ENCODE measurements at regions not wholly inside any gene's neighbourhood (a gene's known extent, or its start where the extent isn't known, plus 50 kb on each side); places are given as distances from the start of the nearest gene placed in this dataset.
A peak's percentile ranks its signal among the peaks of the same experiment; 100 is the strongest.

DNA sequence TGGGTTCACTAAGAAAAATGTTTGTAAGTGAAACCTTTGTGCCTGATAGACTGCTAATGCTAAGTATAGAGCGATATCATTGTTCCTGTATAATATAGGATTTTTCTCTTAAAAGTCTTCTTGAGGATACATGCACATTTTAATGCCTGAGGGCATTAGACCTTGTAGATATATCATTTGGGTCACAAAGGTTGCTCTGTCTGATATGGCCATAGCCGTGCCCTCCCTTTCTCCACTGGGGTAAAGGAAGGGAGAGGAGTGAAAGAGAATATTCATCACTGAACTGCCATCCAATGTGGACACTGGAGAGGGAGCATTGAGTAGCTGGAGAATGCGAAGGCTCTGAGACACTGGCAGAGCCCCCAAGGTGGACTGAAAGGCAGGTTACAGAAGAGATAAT lies 442.2 kb upstream of the SPTLC3 start:
- no peak for FAIRE-seq
- 86 to 89% methylated on average over 3 of the region's 3 CpGs for WGBS, 2 donors
- Histone ChIP-seq H3K27ac (no peak overlapping the region), H3K4me1 (no peaks in the 10 kb centered on the region), H3K36me3 (no peaks in the 10 kb centered on the region), H3K27me3 (no peaks in the 10 kb centered on the region), H3K9me3 (no peaks in the 10 kb centered on the region), H3K4me3 (no peak overlapping the region)
- intact Hi-C loops (cut with DNase I): no loop called here
- no peak for DNase-seq
- no peak for ATAC-seq
- no peak for TF ChIP-seq CTCF (IDR thresholded peaks at IDR 0.05)

DNA sequence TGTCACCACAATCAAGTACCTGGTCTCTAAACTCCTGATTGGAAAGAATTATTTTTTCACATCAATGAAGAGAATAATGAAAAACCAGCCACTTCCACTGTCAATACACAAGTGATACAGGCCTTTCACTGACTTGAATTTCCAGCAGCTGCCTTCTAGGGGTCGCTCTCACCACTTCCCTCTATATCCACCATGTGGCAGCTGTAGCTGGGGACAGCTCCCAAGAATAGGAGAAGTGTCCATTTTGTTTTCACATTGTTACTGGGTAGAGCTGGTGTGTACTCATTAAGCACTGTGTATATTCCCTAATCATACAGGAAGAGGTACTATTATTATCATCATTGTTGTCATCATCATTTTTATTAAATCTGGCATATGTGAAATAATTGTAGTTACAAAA lies 438.4 kb upstream of the SPTLC3 start:
- DNase-seq: no peak

DNA sequence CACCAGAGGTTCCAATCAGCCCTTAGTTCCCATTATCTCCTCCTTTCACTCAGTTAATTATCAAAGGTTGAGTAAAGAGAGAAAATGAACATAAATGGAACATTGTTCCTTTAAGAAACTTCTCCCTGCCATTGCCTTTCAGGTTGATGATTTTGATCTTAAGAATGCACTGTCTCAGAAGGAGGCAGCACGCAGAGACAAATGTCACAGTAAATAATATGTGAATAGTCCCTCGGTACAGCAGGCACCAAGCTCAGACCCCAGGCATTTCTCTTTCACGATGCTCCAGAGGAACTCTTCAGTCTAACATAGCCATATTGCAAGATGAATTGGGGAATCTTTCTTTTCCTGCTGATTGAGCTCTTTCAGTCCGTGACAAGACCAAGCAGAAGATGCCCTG lies 435.3 kb upstream of the SPTLC3 start:
- TF ChIP-seq CTCF (IDR thresholded peaks at IDR 0.05): no peak
- DNase-seq: no peak
- ATAC-seq: no peak
- Histone ChIP-seq H3K27me3 (no peaks in the 10 kb centered on the region), H3K27ac (no peak overlapping the region), H3K36me3 (no peaks in the 10 kb centered on the region), H3K4me1 (peaks cover 0 to 7% (median 6%) of the 10 kb centered on the region in 3 donors), H3K4me3 (no peak overlapping the region), H3K9me3 (no peaks in the 10 kb centered on the region)
- WGBS, 2 donors: 68 to 84% methylated on average over 4 of the region's 4 CpGs
- intact Hi-C loops (cut with DNase I): no loop called here
- no peak for FAIRE-seq

More for the DNA sequence above, 438.4 kb upstream of the SPTLC3 start:
- 45 to 55% methylated on average over 1 of the region's 1 CpG for WGBS, 2 donors
- no peak overlapping the region for H3K27ac ChIP-seq
- H3K9me3 ChIP-seq: no peaks in the 10 kb centered on the region
- ATAC-seq: peak; percentile 32 to 67 (median 54)
- intact Hi-C loops (cut with DNase I): no loop called here
- no peak for FAIRE-seq
- H3K36me3 ChIP-seq: no peaks in the 10 kb centered on the region
- peaks cover 0 to 6% (median 4%) of the 10 kb centered on the region in 3 donors for H3K4me1 ChIP-seq
- no peak for TF ChIP-seq CTCF (IDR thresholded peaks at IDR 0.05)
- H3K4me3 ChIP-seq: no peak overlapping the region
- H3K27me3 ChIP-seq: no peaks in the 10 kb centered on the region

DNA sequence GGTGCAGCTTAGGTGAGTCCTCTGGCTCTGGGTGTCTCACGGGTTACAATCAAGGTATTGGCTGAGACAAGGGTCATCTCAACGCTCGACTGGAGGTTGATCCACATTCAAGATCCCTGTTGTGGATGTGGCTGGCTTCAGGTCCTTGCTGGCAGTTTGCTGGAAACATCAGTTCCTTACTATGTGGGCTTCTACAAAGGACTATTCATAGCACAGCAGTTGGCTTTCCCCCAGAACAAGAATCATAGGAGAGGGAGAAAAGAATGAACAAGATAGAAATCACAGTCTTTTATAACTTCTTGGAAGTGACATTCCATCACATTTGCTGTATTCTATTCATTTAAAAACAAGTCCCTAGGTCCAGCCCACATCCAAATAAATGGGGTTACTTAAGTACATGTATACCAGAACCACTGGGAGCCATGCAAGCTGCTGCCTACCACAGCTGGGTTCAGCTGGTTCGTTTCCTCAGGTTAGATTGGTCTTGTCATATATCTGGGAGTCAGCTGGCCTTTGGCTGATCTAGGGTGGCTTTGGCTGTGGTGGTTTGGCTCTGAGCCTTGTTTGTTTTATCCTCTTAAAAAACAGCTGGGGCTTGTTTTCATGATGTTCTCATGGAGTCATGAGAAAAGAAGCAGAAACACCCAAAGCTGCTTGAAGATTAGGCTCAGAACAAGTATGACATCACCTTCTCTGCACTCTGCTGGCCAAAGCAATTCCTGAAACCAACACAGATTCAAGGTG lies 433.2 kb upstream of the SPTLC3 start:
- peaks cover 0 to 7% (median 6%) of the 10 kb centered on the region in 3 donors for H3K4me1 ChIP-seq
- H3K36me3 ChIP-seq: no peaks in the 10 kb centered on the region
- ATAC-seq (peak; percentile 80 to 94 (median 90)), DNase-seq (peak in 3 of 6 donors; percentile 64 to 82 (median 65)), FAIRE-seq (no peak)
- no peak overlapping the region for H3K4me3 ChIP-seq
- WGBS, 2 donors: 63 to 64% methylated on average over 4 of the region's 4 CpGs
- H3K9me3 ChIP-seq: no peaks in the 10 kb centered on the region
- H3K27me3 ChIP-seq: no peaks in the 10 kb centered on the region
- intact Hi-C loops (cut with DNase I): no loop called here
- no peak for TF ChIP-seq CTCF (IDR thresholded peaks at IDR 0.05)
- H3K27ac ChIP-seq: peak overlapping the region in 1 of 4 donors; percentile 23

DNA sequence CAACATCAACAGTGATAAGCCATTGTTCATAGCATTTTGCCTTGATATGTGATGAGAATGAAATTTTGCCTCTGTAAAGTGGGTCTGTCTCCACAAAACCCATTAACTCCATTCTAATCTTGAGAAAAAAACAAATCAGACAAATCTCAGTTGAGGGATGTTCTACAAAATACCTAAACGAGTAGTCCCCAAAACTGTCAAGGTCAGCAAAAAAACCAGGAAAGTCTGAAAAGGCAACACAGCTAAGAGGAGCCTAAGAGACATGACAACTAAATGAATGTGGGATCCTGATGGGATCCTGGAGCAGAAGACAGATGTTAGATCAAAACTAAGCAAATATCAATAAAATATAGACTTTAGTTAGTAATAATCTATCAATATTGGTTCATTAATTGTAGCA lies 431.6 kb upstream of the SPTLC3 start:
- no peak for ATAC-seq
- intact Hi-C loops (cut with DNase I): no loop called here
- DNase-seq: no peak
- WGBS, 2 donors: 46 to 49% methylated on average over 1 of the region's 1 CpG
- TF ChIP-seq CTCF (IDR thresholded peaks at IDR 0.05): no peak
- no peak overlapping the region for H3K27ac ChIP-seq
- H3K27me3 ChIP-seq: no peaks in the 10 kb centered on the region
- H3K36me3 ChIP-seq: no peaks in the 10 kb centered on the region
- no peak overlapping the region for H3K4me3 ChIP-seq
- H3K4me1 ChIP-seq: peaks cover 8 to 17% (median 14%) of the 10 kb centered on the region in 3 donors
- no peaks in the 10 kb centered on the region for H3K9me3 ChIP-seq
- no peak for FAIRE-seq
